Mesodermal cell (in vitro differentiated cells): ENCODE measurements at regions not wholly inside any gene's neighbourhood (a gene's known extent, or its start where the extent isn't known, plus 50 kb on each side); places are given as distances from the start of the nearest gene placed in this dataset.

Source experiments
- H3K27ac ChIP-seq: 2 replicates; pipeline ENCODE4 v1.7.0; 2013; ENCODE audit warnings: mild to moderate bottlenecking, low read depth, low read length, moderate library complexity; ENCODE audit not compliant: severe bottlenecking
- H3K36me3 ChIP-seq: 2 replicates; pipeline ENCODE4 v1.7.1; 2013; ENCODE audit warnings: mild to moderate bottlenecking, low read length, moderate library complexity; ENCODE audit not compliant: control insufficient read depth, insufficient read depth
- H3K4me1 ChIP-seq: one replicate; pipeline ENCODE4 v1.7.1; 2013; ENCODE audit warnings: mild to moderate bottlenecking, low read length; ENCODE audit not compliant: insufficient read depth, control insufficient read depth, poor library complexity, severe bottlenecking
- H3K4me3 ChIP-seq: 2 replicates; pipeline ENCODE4 v1.7.0; 2013; ENCODE audit warnings: low read length, control low read depth, mild to moderate bottlenecking; ENCODE audit not compliant: insufficient read depth, poor library complexity, severe bottlenecking; ENCODE audit errors: extremely low read depth
- H3K9me3 ChIP-seq: 2 replicates; pipeline ENCODE4 v1.7.1; 2013; ENCODE audit warnings: mild to moderate bottlenecking, low read length, moderate library complexity; ENCODE audit not compliant: control insufficient read depth
- WGBS, 2 experiments: methylation state at CpG; one replicate each; pipeline ENCODE4 v1.1.5; 2013; ENCODE audit warnings: missing lambda C conversion rate in 2 of 2; ENCODE audit not compliant: insufficient coverage in 2 of 2; 5-methylcytosine and 5-hydroxymethylcytosine counted together

- no peaks in the 10 kb centered on the region for H3K4me1 ChIP-seq
- H3K4me3 ChIP-seq = no peak overlapping the region
- 100% methylated on average over 1 of the region's 3 CpGs for WGBS, 2 experiments
- no peaks in the 10 kb centered on the region for H3K9me3 ChIP-seq
- H3K36me3 ChIP-seq = no peaks in the 10 kb centered on the region
- no peak overlapping the region for H3K27ac ChIP-seq
Measured at GRCh38 chr2:167900435-167901114, 346.8 kb downstream of the STK39 start.

- Histone ChIP-seq H3K9me3 (peaks cover 4% of the 10 kb centered on the region), H3K36me3 (no peaks in the 10 kb centered on the region), H3K4me1 (no peaks in the 10 kb centered on the region), H3K4me3 (no peak overlapping the region), H3K27ac (no peak overlapping the region)
- 89 to 94% methylated on average over 3 of the region's 3 CpGs for WGBS, 2 experiments
Measured at GRCh38 chr2:167898340-167898739, 349.1 kb downstream of the STK39 start.

- 93 to 100% methylated on average over 3 to 4 of the region's 5 CpGs for WGBS, 2 experiments
- H3K4me1 ChIP-seq = no peaks in the 10 kb centered on the region
- H3K9me3 ChIP-seq = peaks cover 7% of the 10 kb centered on the region
- H3K36me3 ChIP-seq = no peaks in the 10 kb centered on the region
- H3K27ac ChIP-seq = no peak overlapping the region
- no peak overlapping the region for H3K4me3 ChIP-seq
Measured at GRCh38 chr2:167891841-167892240, 355.6 kb downstream of the STK39 start.

DNA sequence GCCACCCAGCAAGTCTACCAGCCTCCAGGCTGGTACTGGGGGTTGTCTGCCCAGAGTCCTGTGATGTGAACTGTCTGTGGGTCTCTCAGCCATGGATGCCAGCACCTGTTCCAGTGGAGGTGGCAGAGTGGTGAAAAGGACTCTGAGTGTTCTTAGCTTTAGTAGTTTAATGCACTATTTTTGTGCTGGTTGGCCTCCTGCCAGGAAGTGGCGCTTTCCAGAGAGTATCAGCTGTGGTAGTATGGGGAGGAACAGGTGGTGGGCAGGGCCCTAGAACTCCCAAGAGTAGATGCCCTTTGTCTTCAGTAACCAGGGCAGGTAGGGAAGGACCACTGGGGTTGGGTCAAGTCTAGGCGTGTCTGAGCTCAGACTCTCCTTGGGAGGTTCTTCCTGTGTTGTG is 356.7 kb downstream of the STK39 start:
- WGBS, 2 experiments = 86 to 91% methylated on average over 1 to 2 of the region's 2 CpGs
- Histone ChIP-seq H3K4me1 (no peaks in the 10 kb centered on the region), H3K4me3 (no peak overlapping the region), H3K9me3 (peaks cover 7% of the 10 kb centered on the region), H3K36me3 (no peaks in the 10 kb centered on the region), H3K27ac (no peak overlapping the region)

GRCh38 chr2:167880415-167880814 is 367.0 kb downstream of the STK39 start:
- no peak overlapping the region for H3K27ac ChIP-seq
- no peaks in the 10 kb centered on the region for H3K9me3 ChIP-seq
- H3K4me1 ChIP-seq = no peaks in the 10 kb centered on the region
- no peaks in the 10 kb centered on the region for H3K36me3 ChIP-seq
- WGBS, 2 experiments = 86 to 91% methylated on average over 1 of the region's 1 CpG
- no peak overlapping the region for H3K4me3 ChIP-seq

DNA sequence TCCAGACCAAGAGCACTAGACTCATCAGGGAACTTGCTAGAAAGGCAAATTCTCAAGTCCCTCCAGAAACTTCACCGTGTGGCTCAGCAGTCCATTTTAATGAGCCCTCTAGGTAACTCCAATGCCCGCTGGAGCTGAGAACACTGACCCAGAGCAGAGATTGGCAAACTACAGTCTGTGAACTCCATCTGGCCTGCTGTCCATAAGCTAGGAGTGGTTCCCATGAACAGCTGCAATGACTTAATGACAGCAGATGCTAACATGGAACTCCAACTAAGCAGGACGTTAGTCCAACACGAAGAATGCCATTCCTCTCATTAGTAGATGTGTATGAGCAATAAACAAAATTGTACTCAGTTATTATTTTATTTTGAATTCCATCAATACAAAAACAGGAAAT is 371.9 kb downstream of the STK39 start:
- no peaks in the 10 kb centered on the region for H3K9me3 ChIP-seq
- no peaks in the 10 kb centered on the region for H3K36me3 ChIP-seq
- whole genome bisulfite sequencing, 2 experiments = 87 to 94% methylated on average over 2 of the region's 4 CpGs
- H3K4me3 ChIP-seq = no peak overlapping the region
- no peak overlapping the region for H3K27ac ChIP-seq
- no peaks in the 10 kb centered on the region for H3K4me1 ChIP-seq

- H3K4me1 ChIP-seq = no peaks in the 10 kb centered on the region
- 100% methylated on average over 2 of the region's 4 CpGs; no CpG with 5 or more reads in 1 of the 2 experiments for WGBS, 2 experiments
- no peak overlapping the region for H3K4me3 ChIP-seq
- no peaks in the 10 kb centered on the region for H3K9me3 ChIP-seq
- no peaks in the 10 kb centered on the region for H3K36me3 ChIP-seq
- no peak overlapping the region for H3K27ac ChIP-seq
Measured at GRCh38 chr2:167874812-167875211, 372.6 kb downstream of the STK39 start.

GRCh38 chr2:167871286-167871685 is 376.1 kb downstream of the STK39 start:
- H3K36me3 ChIP-seq = peaks cover 11% of the 10 kb centered on the region
- H3K4me1 ChIP-seq = no peaks in the 10 kb centered on the region
- H3K4me3 ChIP-seq = no peak overlapping the region
- 89 to 100% methylated on average over 1 of the region's 2 CpGs for WGBS, 2 experiments
- H3K27ac ChIP-seq = no peak overlapping the region
- no peaks in the 10 kb centered on the region for H3K9me3 ChIP-seq

GRCh38 chr2:167869200-167869599 is 378.2 kb downstream of the STK39 start:
- 95 to 97% methylated on average over 3 of the region's 6 CpGs for WGBS, 2 experiments
- no peak overlapping the region for H3K4me3 ChIP-seq
- H3K27ac ChIP-seq = no peak overlapping the region
- H3K36me3 ChIP-seq = peaks cover 16% of the 10 kb centered on the region
- H3K4me1 ChIP-seq = no peaks in the 10 kb centered on the region
- H3K9me3 ChIP-seq = no peaks in the 10 kb centered on the region

DNA sequence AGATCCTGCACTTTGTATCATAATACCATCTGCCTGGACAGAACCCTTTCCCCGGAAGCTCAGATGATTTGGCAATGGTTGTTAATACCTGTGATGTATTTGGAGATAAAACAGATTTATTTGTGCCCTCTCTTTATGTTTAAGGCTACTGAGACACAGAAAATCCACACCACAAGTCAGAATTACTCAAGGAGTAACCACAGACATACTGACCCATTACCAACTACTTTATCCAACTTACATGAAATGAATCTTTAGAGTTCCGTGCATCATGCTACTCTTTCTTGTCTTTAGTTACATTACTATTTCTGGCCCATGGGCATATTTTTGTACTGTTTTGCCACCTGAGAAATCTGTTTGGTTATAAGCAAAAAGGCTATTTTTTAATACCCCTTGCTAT is 384.0 kb downstream of the STK39 start:
- H3K27ac ChIP-seq = no peak overlapping the region
- peaks cover 11% of the 10 kb centered on the region for H3K4me1 ChIP-seq
- H3K36me3 ChIP-seq = peaks cover 5% of the 10 kb centered on the region
- H3K4me3 ChIP-seq = no peak overlapping the region
- H3K9me3 ChIP-seq = no peaks in the 10 kb centered on the region
- 100% methylated on average over 1 of the region's 2 CpGs; no CpG with 5 or more reads in 1 of the 2 experiments for WGBS, 2 experiments

GRCh38 chr2:167862782-167863181 is 384.6 kb downstream of the STK39 start:
- no peak overlapping the region for H3K4me3 ChIP-seq
- peaks cover 11% of the 10 kb centered on the region for H3K4me1 ChIP-seq
- peaks cover 5% of the 10 kb centered on the region for H3K36me3 ChIP-seq
- H3K27ac ChIP-seq = no peak overlapping the region
- no peaks in the 10 kb centered on the region for H3K9me3 ChIP-seq
- WGBS, 2 experiments = 67 to 93% methylated on average over 1 of the region's 3 CpGs
